NCI-H1930 (cell line): ENCODE measurements at regions not wholly inside any gene's neighbourhood (a gene's known extent, or its start where the extent isn't known, plus 50 kb on each side); places are given as distances from the start of the nearest gene placed in this dataset.

Source experiments
- DNase-seq, 2 experiments: peaks; one replicate each; lab custom pipeline; 2025; lab: John Stamatoyannopoulos, UW

DNA sequence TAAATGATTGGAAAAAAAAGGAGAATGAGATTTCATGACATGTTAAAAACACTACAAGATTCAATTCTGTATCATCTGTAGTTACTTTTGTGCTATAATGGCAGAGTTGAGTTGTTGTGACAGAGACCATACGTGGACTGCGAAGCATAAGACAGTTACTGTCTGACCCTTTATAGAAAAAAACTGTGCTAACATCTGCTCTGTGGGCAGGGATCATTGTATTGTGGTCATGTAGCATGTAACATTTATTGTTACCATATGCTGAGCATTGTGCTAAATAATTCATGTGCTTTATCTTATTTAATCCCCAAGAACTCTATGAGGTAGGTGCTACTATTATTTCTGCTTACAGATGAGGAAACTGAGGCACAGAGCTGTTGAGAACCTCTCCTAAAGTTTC is 147.3 kb upstream of the HMHB1 start:
- no peak for DNase-seq

DNA sequence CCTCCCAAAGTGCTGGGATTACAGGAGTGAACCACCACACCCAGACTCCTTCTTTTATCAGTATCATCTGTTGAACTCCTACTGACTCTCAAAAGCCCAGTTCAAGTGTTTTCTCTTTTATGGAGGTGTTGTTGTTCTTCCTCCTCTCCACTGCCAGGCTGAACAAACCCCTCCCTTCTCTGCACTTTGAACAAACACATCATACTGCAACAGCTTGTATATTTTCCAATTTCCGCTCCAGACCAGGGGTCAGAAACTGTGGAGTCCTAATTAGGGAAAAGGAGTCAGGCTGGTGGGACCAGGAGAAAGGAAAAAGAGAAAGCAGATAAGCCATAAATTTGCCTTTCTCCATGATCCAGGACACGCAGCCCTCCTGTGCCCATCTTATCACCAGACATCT is 148.1 kb upstream of the HMHB1 start:
- DNase-seq: no peak

DNA sequence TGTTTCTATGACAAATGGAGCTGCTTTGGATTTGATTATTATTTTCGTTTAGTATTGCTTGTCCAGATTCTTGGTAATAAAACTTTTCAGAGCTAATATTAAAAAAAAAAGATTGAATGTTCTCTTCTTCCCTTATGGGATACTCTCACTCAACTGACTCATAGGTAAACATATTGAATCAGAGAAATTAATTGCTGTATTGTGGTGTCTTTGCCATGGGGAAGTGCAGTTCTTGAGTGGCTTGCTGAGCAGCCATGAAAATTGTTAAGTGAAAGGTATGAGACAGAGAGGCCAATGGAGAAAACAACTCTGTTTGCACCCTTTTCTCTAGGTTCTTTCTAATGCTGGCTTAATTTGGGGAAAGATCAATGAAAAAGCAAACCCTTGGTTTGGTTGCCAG is 149.9 kb upstream of the HMHB1 start:
- DNase-seq: no peak

DNA sequence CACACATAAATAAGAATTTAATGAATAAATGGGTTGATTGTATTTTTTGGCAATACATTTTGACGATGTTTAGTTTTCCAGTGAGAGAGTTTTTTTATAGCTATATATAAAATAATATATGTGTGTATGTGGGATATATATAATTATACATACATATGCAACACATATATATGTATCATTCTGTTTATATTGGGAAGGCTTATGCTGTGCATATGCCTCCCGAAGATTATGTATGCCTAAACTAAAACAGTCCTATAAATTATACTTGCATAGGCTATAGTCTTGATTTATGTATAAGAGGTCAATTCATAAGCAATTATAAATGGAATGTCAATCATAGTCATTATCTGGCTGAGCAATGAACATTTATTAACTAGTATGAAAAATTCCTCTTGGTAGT is 151.3 kb upstream of the HMHB1 start:
- DNase-seq: no peak

DNA sequence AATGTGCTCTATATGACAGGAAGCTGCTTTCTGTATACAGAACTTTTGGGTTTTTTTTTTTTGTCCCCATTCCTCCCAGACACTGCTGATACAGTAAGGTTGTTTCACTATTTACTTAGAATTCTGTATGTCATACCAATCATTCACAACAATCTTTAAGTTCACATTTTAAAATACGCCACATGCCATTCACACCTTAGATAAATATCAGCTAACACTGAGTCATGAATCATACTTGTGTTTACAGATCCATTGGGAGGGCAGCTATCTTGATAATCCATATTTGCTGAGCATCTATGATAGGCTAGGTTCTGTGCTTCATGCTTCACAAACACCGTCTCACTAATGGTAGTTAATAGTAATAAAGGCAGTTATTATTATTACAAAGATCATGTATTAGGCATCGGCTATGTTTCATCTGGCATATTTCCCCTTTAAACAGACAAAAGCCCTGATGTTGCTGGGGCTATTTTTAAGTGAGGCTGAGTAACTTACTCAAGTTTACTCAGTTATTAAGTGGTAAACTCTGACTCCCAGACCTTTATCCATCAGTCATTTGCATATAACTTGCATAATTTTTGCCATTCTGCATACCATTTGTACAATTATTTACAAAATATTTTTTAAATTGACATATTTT is 152.2 kb upstream of the HMHB1 start:
- peak in 1 of 2 experiments; percentile 18 for DNase-seq

DNA sequence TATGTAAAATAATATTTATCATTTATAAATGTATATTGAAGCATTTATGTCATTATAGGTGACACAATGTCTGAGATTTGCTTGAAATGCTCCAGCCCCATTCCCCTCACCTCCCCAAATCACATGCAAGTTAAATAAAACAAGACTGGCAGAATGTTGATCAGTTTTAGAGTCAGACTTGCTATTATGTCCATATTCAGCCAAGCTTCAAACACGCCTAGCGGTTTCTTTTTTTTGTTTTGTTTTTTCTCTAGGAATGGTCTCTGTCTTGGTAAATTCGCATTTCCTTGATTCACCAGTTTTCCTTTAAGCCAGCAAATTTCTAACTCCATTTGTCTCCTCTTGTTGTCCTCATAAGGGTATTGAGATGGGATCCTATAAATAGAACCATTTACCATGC is 153.0 kb upstream of the HMHB1 start:
- DNase-seq: no peak

DNA sequence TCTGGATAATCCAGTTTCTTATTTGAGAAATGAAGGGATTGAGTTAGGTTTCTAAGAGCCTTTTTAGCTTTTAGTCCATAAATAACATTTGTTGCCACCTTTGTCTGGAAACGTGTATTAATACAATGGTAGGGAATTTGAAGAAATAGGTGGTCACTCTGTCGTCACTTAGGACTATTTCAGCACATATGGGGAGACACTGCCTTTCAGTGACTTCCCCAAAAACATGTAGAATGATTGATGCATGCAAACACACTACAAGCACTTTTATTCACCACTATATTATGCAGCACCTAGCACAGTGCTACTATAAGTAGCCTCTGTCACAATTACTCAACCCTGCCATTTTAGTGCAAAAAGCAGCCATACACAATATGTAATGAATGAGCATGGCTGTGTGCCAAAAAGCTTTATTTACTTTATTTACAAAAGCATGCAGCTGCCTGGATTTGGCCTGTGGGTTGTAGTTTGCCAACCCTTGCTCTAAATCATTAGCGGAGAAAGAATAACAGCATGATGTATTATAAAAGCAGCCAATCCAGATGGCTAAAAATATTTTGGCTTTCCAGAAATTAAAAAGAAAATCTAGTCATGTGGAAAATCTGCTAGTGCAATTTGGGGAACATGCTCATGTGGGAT is 154.2 kb upstream of the HMHB1 start:
- DNase-seq: peak; percentile 65 to 80

DNA sequence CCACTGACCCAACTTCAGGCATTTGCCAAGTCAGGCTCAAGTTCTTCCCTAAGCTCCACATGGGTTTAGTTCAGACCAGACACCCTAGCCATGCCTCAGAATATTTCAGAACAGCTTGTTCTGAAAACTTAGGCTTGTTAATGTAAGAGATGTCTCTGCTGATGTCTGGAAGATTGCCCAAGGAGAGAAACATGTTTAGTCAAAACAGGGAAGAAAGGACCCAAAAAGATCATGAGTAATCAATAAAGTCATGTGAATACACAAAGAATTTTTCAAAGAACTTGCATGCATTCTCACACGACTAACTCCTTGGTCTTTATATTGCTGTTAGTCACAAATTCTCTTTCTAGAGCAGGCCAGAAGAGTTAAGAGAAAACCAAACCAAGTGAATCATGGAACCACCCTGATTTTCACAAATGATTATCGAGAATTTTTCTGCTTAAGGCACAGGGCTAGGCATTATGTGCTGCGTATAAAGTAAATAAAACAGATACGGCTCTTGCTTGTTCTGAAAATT is 158.1 kb upstream of the HMHB1 start:
- no peak for DNase-seq

DNA sequence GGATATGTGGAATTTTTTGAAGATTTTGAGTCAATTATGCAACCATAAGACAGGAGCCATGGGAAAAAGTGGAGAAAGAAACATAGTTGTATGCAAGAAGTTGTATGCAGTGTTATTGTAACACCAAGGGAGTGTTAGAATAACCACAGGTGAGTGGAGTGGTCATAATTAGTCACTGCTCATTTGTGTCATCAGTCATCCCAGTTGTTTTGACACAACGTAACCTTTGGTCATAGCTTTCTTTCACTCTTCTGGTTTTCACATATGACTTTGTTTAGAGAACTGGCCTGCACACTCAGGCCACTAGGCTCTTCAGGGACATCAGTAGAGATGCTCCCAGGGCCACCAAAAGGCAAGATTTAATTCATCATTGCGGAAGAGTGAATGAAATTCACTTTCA is 158.7 kb upstream of the HMHB1 start:
- DNase-seq: no peak

DNA sequence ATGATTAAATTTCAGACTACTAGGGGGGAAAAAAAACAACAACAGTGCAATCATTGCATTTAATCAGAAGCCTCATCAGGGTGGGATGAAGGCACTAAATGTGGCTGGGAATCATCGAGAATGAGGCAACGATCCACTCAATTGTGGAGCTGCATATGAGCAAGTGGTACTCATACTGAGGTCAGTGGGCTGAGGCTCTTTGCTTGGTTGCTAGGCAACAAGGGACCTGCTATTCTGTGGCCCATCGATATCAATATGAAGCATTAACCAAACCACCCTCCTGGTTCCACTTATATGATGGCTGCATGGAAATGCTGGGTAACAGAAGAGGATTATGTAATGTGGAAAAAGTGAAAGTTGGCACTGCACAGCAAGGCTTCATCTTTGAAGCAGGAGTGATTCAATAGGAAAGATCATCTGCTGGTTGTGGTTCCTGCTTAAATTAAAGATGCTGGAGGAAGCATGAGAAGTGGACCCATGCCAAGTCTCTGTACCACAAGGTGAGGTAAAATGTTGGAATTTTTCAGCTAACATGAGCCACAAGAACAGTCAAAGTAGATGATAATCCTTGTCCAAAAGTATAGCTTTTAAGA is 159.8 kb upstream of the HMHB1 start:
- DNase-seq: no peak

DNA sequence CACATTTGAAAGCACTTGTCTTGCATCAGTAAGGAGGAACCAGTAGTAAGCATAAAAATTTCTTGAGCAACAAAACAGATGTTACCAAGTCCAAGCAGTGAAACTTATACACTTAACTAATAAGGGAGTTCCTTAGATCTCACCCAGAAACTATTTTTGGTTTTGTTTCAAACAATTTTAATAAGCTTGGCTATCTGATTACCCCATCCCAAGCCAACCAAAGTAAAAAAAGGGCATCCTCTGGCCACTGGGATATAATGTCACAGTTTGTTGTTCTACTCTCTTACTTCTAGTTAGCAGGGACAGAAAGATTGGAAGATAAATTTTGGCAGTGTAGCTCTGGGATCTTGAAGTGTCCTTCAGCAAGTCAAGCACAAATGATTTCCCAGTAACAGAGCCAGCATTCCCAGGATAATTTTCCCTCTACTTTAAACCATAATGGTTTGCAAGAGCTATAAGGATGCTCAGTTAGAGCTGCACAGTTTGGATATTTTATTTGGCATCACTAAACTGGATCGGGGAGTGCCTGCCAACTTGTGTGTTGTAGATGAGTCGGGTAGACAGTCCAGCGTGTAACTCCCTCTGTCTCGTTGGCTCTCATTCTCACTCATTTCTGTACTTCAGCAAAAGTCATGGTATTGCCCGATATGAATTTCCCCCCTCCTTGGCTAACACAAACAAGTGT is 161.9 kb upstream of the HMHB1 start:
- no peak for DNase-seq

DNA sequence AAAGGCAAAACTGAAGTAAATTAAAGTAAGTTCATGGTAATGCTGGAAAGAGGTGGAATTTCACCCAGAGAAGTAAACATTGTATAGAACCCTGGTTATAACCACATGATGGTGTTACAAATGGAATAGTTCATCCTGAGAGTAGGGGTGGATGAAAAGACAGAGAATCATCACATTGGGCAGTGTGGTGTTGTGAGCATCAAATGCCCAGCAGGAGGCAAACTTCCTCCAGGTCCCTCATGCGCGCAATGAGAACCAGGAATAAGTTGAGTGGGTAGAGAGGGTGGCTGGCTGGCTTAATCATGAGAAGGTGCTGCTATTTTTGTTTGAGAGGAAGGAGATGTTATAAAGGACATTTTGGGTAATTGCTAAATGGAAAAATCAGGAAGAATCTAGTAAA is 163.3 kb upstream of the HMHB1 start:
- DNase-seq: no peak

DNA sequence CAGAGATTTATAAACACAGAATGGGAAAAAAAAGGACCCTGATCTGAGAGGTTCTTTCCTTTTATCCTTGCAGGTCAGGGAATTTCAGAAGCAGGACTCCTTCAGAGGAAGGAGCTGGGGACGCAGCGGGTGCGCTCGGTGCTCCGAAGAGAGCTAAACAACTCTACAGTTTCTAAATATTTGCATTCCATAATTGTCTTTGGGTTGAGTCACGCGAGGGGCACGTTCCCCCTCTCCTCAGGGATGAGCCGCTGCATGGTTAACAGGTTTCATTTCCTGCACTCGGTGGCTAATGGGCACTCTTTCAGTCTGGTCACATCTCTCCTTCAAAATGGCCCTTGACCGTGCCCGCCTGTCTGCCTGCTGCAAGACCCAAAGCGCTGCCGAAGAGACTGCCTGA is 165.0 kb upstream of the HMHB1 start:
- peak in 1 of 2 experiments; percentile 17 for DNase-seq

DNA sequence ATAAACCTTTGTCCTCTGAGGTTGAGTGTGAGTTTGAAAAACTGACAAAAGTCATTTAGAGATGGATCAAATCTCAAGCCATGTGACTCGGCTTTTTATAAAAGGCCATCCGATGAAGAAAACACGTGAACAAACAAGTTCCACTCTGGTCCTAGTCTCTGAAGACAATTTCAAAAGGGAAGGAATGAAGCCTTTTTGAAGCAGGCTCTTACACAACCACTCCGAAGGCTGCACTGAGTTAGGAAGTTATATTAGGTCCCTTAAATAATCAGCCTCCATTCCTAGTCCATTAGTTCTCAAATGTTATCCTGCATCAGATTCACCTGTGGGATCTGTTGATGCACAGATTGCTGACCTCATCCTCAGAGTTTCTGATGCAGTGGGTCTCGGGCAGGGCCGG is 166.6 kb upstream of the HMHB1 start:
- DNase-seq: no peak

DNA sequence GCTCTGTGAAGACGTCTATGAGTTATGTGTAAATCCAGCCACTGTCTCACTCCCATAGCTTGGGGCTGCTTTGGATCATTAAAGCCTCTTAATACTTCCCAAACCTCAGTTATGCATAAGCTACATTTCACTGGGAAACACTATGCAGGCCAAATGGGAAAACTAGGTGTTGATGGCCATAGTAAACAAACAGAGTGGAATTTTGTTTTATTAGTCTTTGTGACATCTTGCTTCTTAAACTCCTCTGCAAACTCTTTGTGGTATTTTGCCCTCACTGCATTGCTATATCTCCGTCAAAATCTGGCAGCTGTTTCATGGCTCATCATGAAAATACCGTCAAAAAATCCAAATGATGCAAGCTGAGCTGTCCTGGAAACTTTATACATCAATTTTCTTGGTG is 167.2 kb upstream of the HMHB1 start:
- DNase-seq: no peak

DNA sequence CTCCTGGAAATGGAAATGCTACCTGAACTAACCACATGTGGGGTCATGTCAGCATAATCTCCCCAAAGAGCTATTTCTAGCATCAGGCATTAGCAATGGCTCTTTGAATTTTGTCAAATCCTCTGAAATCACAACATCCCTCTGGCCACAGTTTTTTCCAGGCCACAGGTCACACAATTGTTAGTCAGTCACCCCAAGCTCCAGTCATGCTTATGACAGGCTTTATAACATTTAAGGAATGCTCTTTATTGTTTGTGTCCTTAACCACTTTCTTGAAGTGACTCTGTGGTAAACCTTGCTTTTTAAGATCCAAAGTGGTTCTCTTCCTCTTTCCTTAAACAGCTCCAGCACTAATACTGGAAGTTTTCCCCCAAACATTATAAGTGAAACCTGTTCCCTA is 169.2 kb upstream of the HMHB1 start:
- DNase-seq: no peak

DNA sequence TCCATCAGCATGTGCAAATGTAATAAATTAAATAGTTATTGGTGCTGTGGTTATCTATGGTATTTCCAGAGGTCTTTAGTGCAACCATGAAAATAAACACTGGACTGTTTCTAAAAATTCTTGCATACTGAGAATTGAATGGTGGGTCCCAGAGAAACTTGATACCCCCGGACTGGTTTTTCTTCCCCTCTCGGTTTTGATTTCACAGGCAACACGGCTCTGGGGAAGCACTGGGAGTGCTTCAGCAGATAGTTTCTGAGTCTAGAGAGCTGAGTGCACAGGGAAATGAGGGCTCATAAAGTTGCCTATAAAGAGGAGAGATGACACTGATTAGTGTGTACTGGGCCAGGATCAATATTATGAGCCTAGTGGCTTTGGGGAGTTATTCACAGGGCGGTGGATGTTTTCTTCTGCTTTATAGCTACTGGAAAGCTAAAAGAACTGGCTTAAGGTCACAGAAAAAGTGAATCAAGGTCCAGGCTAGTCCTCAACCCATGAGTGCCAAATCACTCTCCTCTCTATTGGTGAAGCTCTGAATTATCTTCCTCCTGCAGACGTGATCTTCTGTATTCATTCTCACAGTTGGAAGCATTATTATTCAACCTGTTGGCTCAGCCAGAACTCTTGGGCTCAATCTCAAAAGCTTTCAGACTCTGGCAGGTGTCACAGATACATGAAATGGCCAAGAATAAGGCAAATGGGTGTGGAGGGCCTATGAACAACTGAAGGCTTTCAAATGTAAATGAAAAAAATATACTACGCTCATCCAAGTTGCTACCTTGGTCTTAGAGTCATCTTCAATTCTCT is 170.2 kb upstream of the HMHB1 start:
- DNase-seq: no peak

DNA sequence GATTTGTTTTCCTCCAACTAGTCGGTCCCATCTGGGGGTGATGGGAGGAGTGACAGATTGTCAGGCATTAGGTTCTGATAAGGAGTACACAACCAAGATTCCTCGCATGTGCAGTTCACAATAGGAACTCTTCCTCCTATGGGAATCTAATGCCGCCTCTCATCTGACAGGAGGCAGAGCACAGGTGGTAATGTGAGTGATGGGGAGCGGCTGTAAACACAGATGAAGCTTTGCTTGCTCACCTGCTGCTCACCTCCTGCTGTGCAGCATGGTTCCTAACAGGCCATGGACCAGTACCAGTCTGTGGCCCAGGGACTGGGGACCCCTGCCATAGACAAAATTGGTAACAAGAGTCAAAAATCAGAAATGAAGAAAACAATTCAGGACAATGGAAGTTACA is 173.3 kb upstream of the HMHB1 start:
- DNase-seq: peak in 1 of 2 experiments; percentile 18

DNA sequence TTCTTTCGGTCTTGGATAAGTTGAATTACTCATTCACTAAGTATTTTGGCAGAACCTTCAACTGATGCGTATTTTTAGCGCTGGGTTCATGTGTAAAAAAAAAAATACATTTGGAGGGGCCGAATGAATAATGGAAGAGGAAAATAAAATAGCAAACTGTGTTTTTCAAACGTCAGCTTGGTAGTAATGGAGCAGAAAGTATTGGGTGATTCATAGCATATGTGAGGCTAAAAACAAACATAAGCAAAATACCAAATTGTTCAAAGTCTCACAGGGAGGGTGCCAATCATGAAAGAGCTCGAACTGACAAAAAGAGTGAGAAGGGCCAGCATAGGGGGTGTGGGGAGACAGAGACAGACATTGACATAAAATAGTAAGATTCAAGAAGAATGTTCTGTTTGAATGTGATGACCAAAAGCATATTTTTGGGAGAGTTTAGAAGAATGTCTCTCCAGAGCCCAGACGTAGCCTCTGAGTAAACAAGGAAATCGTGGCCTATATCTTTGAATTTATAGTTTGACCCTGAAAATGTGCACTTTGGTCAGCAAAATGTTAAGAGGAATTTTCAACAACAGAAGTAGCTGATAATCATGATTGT is 174.9 kb upstream of the HMHB1 start:
- no peak for DNase-seq

DNA sequence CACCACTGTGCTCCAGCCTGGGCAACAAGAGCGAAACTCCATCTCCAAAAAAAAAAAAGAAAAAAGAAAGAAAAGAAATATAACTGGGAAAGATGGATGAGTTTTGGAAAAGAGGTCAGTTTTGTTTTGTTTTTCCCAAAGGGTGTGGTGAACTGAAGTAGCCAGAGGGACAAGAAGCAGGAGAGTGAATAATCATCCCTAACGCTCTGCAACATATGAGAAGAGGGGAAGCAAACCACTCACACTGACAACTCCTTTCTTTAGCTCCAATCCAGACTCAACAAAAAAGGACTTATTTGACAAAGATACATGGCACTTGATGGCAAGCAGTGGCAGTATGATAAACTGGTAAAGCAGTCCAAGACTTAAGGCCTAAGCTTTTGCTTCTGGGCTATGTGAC is 176.1 kb upstream of the HMHB1 start:
- no peak for DNase-seq

DNA sequence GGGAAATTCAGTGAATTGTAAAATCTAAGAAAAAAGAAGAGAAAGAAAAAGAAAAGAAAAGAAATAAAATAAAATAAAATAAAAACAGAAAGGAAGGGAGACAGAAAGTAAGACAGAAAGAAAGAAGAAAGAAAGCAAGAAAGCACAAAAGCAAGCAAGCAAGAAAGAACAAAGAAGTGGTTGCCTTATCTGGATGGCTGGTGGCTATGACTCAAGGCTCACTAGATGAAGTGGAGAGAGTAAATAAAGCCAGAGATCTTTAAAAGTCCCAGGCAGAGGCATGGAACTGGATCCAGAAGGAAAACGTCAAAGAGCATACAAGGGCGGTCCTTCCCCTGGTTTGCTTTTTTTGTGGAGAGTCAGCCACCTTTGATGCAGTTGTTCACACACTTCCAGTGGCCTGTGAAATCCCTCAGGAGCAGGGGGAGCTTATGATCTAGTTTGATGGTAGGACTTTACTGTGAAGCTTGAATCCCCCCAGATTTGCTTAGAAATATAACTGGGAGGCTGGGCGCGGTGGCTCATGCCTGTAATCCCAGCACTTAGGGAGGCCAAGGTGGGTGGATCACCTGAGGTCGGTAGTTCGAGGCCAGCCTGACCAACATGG is 176.7 kb upstream of the HMHB1 start:
- no peak for DNase-seq
